Trophoblast cell (in vitro differentiated cells and primary cell): ENCODE measurements at regions not wholly inside any gene's neighbourhood (a gene's known extent, or its start where the extent isn't known, plus 50 kb on each side); places are given as distances from the start of the nearest gene placed in this dataset.

Source experiments
- DNase-seq, 2 donors: peaks; one replicate each; pipeline ENCODE4 v3.0.0-alpha.2; 2016
- H2AFZ ChIP-seq: 2 replicates; pipeline ENCODE4 v1.6.1; 2013; ENCODE audit warnings: low read length, moderate library complexity, mild to moderate bottlenecking; ENCODE audit not compliant: insufficient read depth, poor library complexity
- H2AK5ac ChIP-seq: 2 replicates; pipeline ENCODE4 v1.6.1; 2013; ENCODE audit warnings: mild to moderate bottlenecking, low read length
- H2BK120ac ChIP-seq: 2 replicates; pipeline ENCODE4 v1.6.1; 2013; ENCODE audit warnings: low read length, mild to moderate bottlenecking, moderate library complexity; ENCODE audit not compliant: insufficient read depth, poor library complexity
- H2BK12ac ChIP-seq: 2 replicates; pipeline ENCODE4 v1.6.1; 2013; ENCODE audit warnings: mild to moderate bottlenecking, low read length, moderate library complexity
- H2BK5ac ChIP-seq: 2 replicates; pipeline ENCODE4 v1.6.1; 2013; ENCODE audit warnings: low read length, low read depth, moderate library complexity, mild to moderate bottlenecking; ENCODE audit not compliant: poor library complexity
- H3K14ac ChIP-seq: 2 replicates; pipeline ENCODE4 v1.6.1; 2013; ENCODE audit warnings: mild to moderate bottlenecking, low read length
- H3K18ac ChIP-seq: 2 replicates; pipeline ENCODE4 v1.6.1; 2013; ENCODE audit warnings: mild to moderate bottlenecking, low read length
- H3K23ac ChIP-seq: 2 replicates; pipeline ENCODE4 v1.6.1; 2013; ENCODE audit warnings: low read length
- H3K27ac ChIP-seq: 2 replicates; pipeline ENCODE4 v1.5.1; 2013; ENCODE audit warnings: low read depth, mild to moderate bottlenecking, inconsistent platforms, low read length, moderate library complexity
- H3K27me3 ChIP-seq: 2 replicates; pipeline ENCODE4 v1.6.1; 2013; ENCODE audit warnings: inconsistent platforms, mild to moderate bottlenecking, low read length, moderate library complexity; ENCODE audit not compliant: insufficient read depth
- H3K36me3 ChIP-seq, 2 experiments: 1 replicate in 1 of 2; 2 replicates in 1 of 2; pipeline ENCODE4 v1.6.1; 2013; ENCODE audit warnings: low read length in 2 of 2, mild to moderate bottlenecking in 2 of 2, moderate library complexity in 1 of 2; ENCODE audit not compliant: insufficient read depth in 2 of 2, control insufficient read depth in 1 of 2
- H3K4ac ChIP-seq: 2 replicates; pipeline ENCODE4 v1.6.1; 2013; ENCODE audit warnings: low read depth, mild to moderate bottlenecking, low read length, moderate library complexity
- H3K4me1 ChIP-seq, 2 experiments: 1 replicate in 1 of 2; 2 replicates in 1 of 2; pipeline ENCODE4 v1.6.1; 2013; ENCODE audit warnings: low read length in 2 of 2, mild to moderate bottlenecking in 2 of 2, moderate library complexity in 1 of 2; ENCODE audit not compliant: insufficient read depth in 2 of 2, control insufficient read depth in 1 of 2
- H3K4me2 ChIP-seq: 2 replicates; pipeline ENCODE4 v1.6.1; 2013; ENCODE audit warnings: inconsistent platforms, mild to moderate bottlenecking, low read length, moderate library complexity
- H3K4me3 ChIP-seq: 2 replicates; pipeline ENCODE4 v1.5.1; 2013; ENCODE audit warnings: mild to moderate bottlenecking, low read depth, low read length, inconsistent platforms
- H3K79me1 ChIP-seq: one replicate; pipeline ENCODE4 v1.6.1; 2013; ENCODE audit warnings: low read length
- H3K79me2 ChIP-seq: 2 replicates; pipeline ENCODE4 v1.6.1; 2013; ENCODE audit warnings: low read length, mild to moderate bottlenecking; ENCODE audit not compliant: control insufficient read depth, insufficient read depth, poor library complexity
- H3K9ac ChIP-seq: 2 replicates; pipeline ENCODE4 v1.6.1; 2013; ENCODE audit warnings: mild to moderate bottlenecking, low read length
- H3K9me3 ChIP-seq: 2 replicates; pipeline ENCODE4 v1.6.1; 2013; ENCODE audit warnings: low read depth, mild to moderate bottlenecking, control low read depth, inconsistent platforms, low read length; ENCODE audit not compliant: insufficient read depth
- H4K12ac ChIP-seq: 2 replicates; pipeline ENCODE4 v1.6.1; 2013; ENCODE audit warnings: low read depth, mild to moderate bottlenecking, low read length, moderate library complexity
- H4K8ac ChIP-seq: 2 replicates; pipeline ENCODE4 v1.6.1; 2013; ENCODE audit warnings: low read depth, mild to moderate bottlenecking, low read length, moderate library complexity
- H4K91ac ChIP-seq: one replicate; pipeline ENCODE4 v1.6.1; 2013; ENCODE audit warnings: low read depth, mild to moderate bottlenecking, low read length, moderate library complexity
- whole genome bisulfite sequencing: extraction: QIAGEN DNeasy Blood & Tissue Kit; methylation state at CpG from one replicate; pipeline ENCODE4 v1.1.7; 2013; ENCODE audit warnings: missing lambda C conversion rate; ENCODE audit not compliant: insufficient read length, insufficient coverage; ENCODE audit errors: extremely low coverage; 5-methylcytosine and 5-hydroxymethylcytosine counted together

DNA sequence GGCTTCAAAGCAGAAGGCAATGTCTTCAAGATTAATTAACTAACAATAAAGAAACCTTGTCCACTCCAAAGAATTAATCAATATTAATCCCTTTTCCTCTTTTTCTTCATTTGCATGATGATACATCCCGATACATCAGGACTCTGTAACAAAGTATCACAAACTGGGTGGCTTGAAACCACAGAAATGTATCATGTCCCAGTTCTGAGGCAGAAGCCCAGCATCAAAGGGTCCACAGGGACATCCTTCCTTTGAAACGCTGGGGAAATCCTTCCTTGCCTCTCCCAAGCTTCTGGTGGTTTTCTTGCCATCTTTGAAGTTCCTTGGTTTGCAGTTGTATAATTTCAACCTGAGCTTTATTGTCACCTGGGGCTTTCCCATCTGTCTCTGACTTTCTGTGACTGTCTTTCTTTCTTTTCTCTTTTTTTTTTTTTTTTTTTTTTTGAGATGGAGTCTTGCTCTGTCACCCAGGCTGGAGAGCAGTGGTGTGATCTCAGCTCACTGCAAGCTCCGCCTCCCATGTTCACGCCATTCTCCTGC, 210.2 kb upstream of the ADARB2 start:
- DNase-seq, result no peak
- H3K18ac ChIP-seq, result no peak overlapping the region
- H4K12ac ChIP-seq, result no peak overlapping the region
- H3K4me3 ChIP-seq, result no peak overlapping the region
- no peaks in the 10 kb centered on the region for H3K79me2 ChIP-seq
- H3K9me3 ChIP-seq, result no peaks in the 10 kb centered on the region
- H2AK5ac ChIP-seq, result no peak overlapping the region
- H3K4me1 ChIP-seq, result no peaks in the 10 kb centered on the region
- H3K4ac ChIP-seq, result no peak overlapping the region
- H2BK12ac ChIP-seq, result no peak overlapping the region
- no peak overlapping the region for H4K8ac ChIP-seq
- H4K91ac ChIP-seq, result no peak overlapping the region
- no peak overlapping the region for H3K23ac ChIP-seq
- H3K36me3 ChIP-seq, result no peaks in the 10 kb centered on the region
- H2BK120ac ChIP-seq, result no peak overlapping the region
- H2BK5ac ChIP-seq, result no peak overlapping the region
- no peaks in the 10 kb centered on the region for H3K27me3 ChIP-seq
- H3K4me2 ChIP-seq, result no peak overlapping the region
- WGBS, result no CpG with 5 or more reads among the region's 4 CpGs
- H3K27ac ChIP-seq, result no peak overlapping the region
- no peak overlapping the region for H2AFZ ChIP-seq
- H3K9ac ChIP-seq, result no peak overlapping the region
- no peaks in the 10 kb centered on the region for H3K79me1 ChIP-seq
- H3K14ac ChIP-seq, result no peak overlapping the region

DNA sequence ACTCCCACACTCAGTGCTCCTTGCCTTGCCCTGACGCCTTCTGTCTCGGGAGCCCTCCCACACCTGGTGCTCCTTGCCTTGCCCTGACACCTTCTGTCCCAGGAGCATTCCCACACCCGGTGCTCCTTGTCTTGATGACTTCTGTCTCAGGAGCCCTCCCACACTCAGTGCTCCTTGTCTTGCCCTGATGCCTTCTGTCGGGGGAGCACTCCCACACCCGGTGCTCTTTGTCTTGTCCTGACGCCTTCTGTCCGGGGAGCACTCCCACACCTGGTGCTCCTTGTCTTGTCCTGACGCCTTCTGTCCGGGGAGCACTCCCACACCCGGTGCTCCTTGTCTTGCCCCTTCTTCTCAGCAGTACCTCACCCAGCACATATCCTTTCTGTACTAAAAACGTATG, 207.2 kb upstream of the ADARB2 start:
- Histone ChIP-seq H3K36me3 (no peaks in the 10 kb centered on the region), H3K9ac (no peak overlapping the region), H2BK12ac (no peak overlapping the region), H3K14ac (no peak overlapping the region), H2BK120ac (no peak overlapping the region), H2AFZ (no peak overlapping the region), H3K27ac (no peak overlapping the region), H4K91ac (no peak overlapping the region), H2BK5ac (no peak overlapping the region), H3K4ac (no peak overlapping the region), H3K4me3 (no peak overlapping the region), H3K23ac (no peak overlapping the region), H3K79me2 (no peaks in the 10 kb centered on the region), H3K4me2 (no peak overlapping the region), H2AK5ac (no peak overlapping the region), H3K9me3 (no peaks in the 10 kb centered on the region), H3K79me1 (no peaks in the 10 kb centered on the region), H3K27me3 (no peaks in the 10 kb centered on the region), H3K18ac (no peak overlapping the region), H4K12ac (no peak overlapping the region), H3K4me1 (no peaks in the 10 kb centered on the region), H4K8ac (no peak overlapping the region)
- no peak for DNase-seq
- no CpG with 5 or more reads among the region's 11 CpGs for WGBS

DNA sequence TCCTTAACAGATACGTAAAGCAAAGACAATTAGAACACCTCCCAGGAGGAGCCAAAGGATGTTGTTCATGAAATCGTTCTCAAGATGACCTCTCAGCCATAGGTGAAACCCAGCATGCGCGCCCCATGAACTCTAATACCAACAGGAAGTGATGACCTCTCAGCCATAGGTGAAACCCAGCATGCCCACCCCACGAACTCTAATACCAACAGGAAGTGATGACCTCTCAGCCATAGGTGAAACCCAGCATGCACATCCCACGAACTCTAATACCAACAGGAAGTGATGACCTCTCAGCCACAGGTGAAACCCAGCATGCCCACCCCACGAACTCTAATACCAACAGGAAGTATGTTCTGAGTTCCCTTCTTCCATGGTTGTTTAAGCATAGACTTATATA, 205.2 kb upstream of the ADARB2 start:
- Histone ChIP-seq H4K8ac (no peak overlapping the region), H2BK120ac (no peak overlapping the region), H4K91ac (no peak overlapping the region), H3K23ac (no peak overlapping the region), H3K79me1 (no peaks in the 10 kb centered on the region), H2BK12ac (no peak overlapping the region), H3K4me2 (no peak overlapping the region), H2AK5ac (no peak overlapping the region), H3K9ac (no peak overlapping the region), H3K9me3 (peaks cover 1% of the 10 kb centered on the region), H3K4me3 (no peak overlapping the region), H3K4me1 (no peaks in the 10 kb centered on the region), H4K12ac (no peak overlapping the region), H3K27ac (no peak overlapping the region), H3K4ac (no peak overlapping the region), H2BK5ac (no peak overlapping the region), H3K14ac (no peak overlapping the region), H3K79me2 (no peaks in the 10 kb centered on the region), H3K18ac (no peak overlapping the region), H3K36me3 (no peaks in the 10 kb centered on the region), H2AFZ (no peak overlapping the region), H3K27me3 (no peaks in the 10 kb centered on the region)
- WGBS, result no CpG with 5 or more reads among the region's 7 CpGs
- DNase-seq, result no peak

DNA sequence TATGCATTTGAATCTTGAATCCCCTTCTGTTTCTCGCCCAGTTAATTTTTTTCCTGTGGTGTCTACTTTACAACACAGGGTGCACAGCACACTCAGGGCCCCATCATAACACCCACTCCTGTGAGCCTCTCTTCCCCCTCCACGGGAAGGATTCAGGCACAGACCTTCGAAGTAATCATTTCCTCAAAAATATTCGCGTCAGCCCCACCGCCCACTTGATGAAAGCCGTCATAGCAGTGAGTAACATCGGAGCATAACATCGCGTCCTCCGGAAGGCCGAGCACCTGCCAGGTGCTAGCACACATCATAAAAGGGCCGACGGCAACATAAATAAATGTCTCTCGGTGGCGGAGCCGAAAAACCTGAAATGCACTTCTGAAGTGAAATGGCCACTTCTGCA, 201.7 kb upstream of the ADARB2 start:
- no peak overlapping the region for H4K91ac ChIP-seq
- no peaks in the 10 kb centered on the region for H3K79me2 ChIP-seq
- no peak overlapping the region for H3K14ac ChIP-seq
- no peak overlapping the region for H3K27ac ChIP-seq
- no peak overlapping the region for H3K23ac ChIP-seq
- H3K36me3 ChIP-seq, result no peaks in the 10 kb centered on the region
- H2BK12ac ChIP-seq, result no peak overlapping the region
- no peak overlapping the region for H3K4me2 ChIP-seq
- no peaks in the 10 kb centered on the region for H3K79me1 ChIP-seq
- no CpG with 5 or more reads among the region's 17 CpGs for WGBS
- no peaks in the 10 kb centered on the region for H3K4me1 ChIP-seq
- no peak overlapping the region for H2BK5ac ChIP-seq
- H3K9me3 ChIP-seq, result peaks cover 1% of the 10 kb centered on the region
- no peak overlapping the region for H4K12ac ChIP-seq
- H2AK5ac ChIP-seq, result no peak overlapping the region
- no peak overlapping the region for H4K8ac ChIP-seq
- H3K9ac ChIP-seq, result no peak overlapping the region
- H3K4ac ChIP-seq, result no peak overlapping the region
- no peak for DNase-seq
- H3K27me3 ChIP-seq, result no peaks in the 10 kb centered on the region
- H3K4me3 ChIP-seq, result no peak overlapping the region
- no peak overlapping the region for H2AFZ ChIP-seq
- H3K18ac ChIP-seq, result no peak overlapping the region
- no peak overlapping the region for H2BK120ac ChIP-seq
